SH-SY5Y (cell line): ENCODE measurements at regions not wholly inside any gene's neighbourhood (a gene's known extent, or its start where the extent isn't known, plus 50 kb on each side); places are given as distances from the start of the nearest gene placed in this dataset.

Source experiments
- GATA2 ChIP-seq: IDR thresholded peaks from 2 replicates; pipeline ENCODE4 v1.6.1; 2011; ENCODE audit warnings: mild to moderate bottlenecking, low read depth, low read length
- GATA3 ChIP-seq: IDR thresholded peaks from 2 replicates; pipeline ENCODE4 v1.6.1; 2011; ENCODE audit warnings: low read depth, mild to moderate bottlenecking, low read length, moderate library complexity

DNA sequence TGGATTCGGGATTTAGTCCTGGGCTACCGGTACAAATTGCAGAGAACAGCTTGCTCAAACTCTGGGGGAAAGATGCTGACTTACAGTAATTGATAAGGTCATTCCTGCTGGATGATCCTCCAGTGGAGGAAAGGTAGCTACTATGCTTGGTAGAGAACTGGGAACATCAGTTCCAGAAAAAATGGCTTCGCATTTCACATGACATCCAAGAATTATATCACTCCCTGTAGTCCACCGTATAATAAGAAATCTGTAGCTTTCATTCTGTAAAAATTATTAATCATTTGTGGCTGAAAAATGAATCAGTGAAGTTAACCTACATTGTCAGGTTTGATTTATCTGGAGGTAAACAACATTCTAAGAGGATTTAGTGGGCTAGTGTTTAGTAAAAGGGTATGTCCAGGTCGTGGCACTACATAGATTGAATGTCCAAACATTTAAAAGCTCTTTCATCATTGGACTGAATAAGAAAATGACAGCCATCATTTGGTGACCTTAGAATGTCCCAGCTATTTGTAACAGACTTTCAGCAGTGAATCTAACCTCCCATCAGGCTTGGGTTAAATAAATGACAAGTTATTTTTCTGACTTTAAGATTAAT, 203.2 kb upstream of the TMCO5A start:
- TF ChIP-seq GATA3: no peak

DNA sequence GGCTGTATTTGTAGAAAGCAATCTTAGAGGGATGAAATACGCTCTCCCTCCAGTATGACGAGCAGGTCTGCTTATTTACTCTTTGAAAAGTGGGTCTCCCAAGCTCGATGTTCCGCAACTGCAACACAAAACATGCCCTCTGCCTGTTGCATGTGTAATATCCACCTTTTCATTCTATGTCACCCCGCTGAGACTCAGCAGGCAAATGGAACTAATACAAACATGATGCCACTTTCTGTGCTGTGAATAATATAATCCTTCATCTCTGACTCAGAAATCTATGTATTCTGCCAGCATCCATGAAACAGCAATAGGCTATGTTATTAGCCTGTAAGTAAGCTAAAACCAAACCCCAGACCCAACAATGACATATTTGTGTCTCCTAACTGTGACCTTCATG, 200.8 kb upstream of the TMCO5A start:
- TF ChIP-seq GATA3: no peak
- TF ChIP-seq GATA2: no peak

DNA sequence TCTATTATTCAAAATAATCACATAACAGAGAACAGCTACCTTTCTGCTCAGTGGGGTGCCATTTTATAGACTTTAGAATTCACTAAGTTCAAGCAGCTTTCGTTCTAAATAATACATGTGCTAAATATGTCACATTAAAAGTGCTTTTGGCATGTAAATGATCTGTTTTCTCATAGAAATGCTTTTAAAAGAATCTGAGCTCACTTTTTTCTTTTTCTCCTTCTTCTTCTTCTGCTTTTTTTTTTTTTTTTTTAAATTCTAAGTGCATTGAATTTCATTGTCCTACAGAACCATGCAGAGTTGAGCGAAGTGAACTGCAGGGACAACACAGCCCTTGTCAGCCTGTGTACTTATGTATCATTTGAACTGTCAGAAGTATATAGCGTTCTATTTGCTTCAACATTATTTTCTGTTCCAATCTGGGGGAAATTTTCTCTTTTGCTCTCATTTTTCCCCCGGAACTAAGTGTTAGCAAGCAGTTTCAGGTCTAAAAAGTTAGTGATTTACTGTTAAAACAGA, 193.8 kb upstream of the TMCO5A start:
- no peak for TF ChIP-seq GATA3
- TF ChIP-seq GATA2: no peak

GRCh38 chr15:37743826-37744225, 190.6 kb upstream of the TMCO5A start:
- no peak for TF ChIP-seq GATA2
- TF ChIP-seq GATA3: no peak

DNA sequence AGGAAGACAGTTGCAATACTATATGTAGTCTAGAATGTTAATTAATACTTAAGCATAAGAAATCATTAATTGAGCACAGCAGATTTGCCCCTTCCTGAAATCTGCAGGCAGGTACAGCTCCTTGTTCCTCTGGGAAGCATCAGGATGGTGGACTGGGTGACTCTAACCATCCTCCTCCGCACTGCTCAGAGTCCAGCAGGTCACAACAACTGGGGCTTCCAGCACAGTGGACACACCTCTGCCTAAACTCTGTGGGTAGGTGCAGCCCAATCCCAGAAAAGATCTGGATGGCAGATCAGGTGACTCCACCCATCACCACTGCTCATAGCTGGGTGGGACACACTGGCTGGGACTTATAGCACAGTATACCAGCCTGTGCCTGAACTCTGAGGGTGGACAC, 189.9 kb upstream of the TMCO5A start:
- TF ChIP-seq GATA3: no peak
- TF ChIP-seq GATA2: no peak

GRCh38 chr15:37751401-37751800, 183.0 kb upstream of the TMCO5A start:
- TF ChIP-seq GATA3 (no peak), GATA2 (no peak)

DNA sequence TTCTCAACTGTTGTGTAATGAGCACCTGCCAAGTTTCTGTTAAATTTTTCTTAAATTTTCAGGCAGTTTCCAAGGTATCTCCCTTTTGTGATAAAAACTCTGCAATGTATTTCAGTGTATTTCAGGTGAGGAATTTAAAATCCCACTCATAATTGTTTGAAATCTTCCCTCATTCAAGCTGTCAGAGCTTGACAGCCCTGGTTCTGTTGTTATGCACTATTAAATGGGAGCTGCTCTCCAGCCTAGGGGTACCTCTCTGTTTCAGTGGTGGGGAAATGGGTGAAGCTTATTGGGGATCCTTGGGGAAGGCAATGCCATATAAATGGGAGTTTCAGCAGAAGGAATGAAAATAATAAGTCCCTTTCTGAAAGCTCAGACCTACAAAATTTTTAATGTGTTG, 178.0 kb upstream of the TMCO5A start:
- no peak for TF ChIP-seq GATA3
- no peak for TF ChIP-seq GATA2

DNA sequence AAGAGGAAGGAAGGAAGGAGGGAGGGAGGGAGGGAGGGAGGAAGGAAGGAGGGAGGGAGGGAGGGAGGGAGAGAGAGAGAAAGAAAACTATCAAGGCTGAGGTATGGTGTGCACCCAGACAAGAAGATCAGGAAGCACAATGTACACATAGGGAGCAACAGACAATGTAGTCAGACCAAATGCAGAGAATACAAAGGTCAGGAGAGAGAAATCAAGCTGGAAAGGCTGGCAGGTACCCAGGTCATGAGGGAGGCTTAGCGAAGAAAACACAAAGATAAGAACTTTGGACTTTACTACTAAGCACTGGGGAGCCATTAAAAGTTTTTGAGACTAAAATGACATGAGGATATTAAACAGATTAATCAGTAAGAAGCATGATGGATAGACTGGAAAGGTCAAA, 176.0 kb upstream of the TMCO5A start:
- no peak for TF ChIP-seq GATA3
- no peak for TF ChIP-seq GATA2

GRCh38 chr15:37764733-37765191, 169.7 kb upstream of the TMCO5A start:
- TF ChIP-seq GATA3 (no peak), GATA2 (no peak)

GRCh38 chr15:37765786-37766185, 168.7 kb upstream of the TMCO5A start:
- TF ChIP-seq GATA2 (no peak), GATA3 (no peak)

GRCh38 chr15:37767841-37768455, 166.5 kb upstream of the TMCO5A start:
- no peak for TF ChIP-seq GATA3
- no peak for TF ChIP-seq GATA2

DNA sequence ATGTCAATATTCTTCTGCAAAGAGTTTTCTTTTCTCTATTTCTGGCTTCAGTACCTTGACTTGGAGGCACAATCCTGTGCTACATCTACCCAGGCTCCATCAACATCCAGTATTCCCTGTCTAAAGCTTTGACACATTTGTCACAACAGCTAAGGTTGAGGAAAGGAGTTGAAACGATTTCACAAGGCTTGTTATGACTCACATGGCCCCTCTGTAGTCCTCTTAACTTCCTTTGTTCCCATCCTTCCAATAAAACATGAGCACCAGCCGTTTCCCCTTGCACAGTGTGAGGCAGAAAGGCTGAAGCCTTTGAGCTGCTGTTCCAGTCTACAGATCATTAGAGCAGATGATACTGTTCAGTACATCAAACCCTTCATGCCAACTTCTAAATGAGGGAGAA, 163.0 kb upstream of the TMCO5A start:
- TF ChIP-seq GATA2 (no peak), GATA3 (no peak)

DNA sequence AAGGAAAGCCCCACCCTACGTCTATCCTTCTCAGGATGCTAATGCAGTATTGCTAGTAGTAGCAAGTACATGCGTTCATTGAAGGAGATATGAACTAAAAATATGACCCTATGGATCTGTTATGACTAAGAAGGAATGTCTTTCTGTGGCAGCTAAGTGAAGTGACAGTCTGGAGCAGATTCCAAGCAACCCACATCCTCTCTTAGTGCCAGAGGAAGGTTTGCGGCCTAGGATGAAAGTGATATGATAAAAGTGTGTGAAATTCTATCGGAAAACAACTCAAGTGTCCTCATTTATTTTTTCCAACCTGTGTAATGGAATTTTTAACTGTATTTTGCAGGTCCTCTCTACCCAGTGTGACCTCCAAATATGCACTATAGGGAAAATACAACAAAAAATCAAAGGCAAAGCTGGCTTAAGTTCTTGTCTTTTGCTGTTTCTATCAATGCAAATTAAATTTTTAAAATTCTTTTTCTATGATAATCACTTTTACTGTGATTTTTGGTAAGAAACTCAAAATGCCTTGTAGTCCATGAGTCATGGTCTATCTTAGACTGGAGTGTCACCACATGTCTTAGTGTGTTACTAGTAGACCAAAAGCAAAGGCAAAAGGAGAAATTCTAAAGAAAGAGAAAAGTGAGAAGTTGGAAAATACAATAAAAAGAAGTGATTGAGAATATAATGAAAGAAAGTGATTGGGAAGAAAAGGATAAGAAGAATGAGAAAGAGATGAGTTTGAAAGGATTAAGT, 161.2 kb upstream of the TMCO5A start:
- TF ChIP-seq GATA3 (no peak), GATA2 (no peak)

- no peak for TF ChIP-seq GATA2
- no peak for TF ChIP-seq GATA3
Measured at GRCh38 chr15:37774961-37775360, 159.5 kb upstream of the TMCO5A start.

- TF ChIP-seq GATA3 (no peak), GATA2 (no peak)
Measured at GRCh38 chr15:37777006-37777405, 157.4 kb upstream of the TMCO5A start.

DNA sequence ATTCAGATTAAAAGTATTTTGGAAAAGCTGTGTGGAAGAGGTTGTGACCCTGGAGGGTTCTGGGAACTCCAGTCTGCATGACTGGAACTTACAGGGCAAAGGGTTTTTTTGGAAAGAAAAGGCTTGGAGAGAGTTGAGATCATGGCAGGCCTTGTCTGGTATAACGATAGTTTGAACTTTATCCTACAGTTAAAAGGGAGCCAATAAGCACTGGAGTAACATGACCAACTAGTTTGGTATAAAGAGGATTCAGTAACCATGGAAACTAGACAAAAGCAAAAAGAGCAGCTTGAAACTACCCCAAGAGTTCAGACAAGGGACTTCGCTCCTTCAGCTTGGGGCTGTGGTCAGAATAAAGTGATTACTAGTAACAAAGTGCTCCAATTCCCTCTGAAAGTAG, 151.2 kb upstream of the TMCO5A start:
- TF ChIP-seq GATA2 (no peak), GATA3 (no peak)
